ENCODE measurements at regions not wholly inside any gene's neighbourhood (a gene's known extent, or its start where the extent isn't known, plus 50 kb on each side); places are given as distances from the start of the nearest gene placed in this dataset.
"Not testable (repeated sequence)": the region's sequence is repeated elsewhere in the genome, so short reads cannot be mapped to it uniquely, and the experiment has no call there.

DNA sequence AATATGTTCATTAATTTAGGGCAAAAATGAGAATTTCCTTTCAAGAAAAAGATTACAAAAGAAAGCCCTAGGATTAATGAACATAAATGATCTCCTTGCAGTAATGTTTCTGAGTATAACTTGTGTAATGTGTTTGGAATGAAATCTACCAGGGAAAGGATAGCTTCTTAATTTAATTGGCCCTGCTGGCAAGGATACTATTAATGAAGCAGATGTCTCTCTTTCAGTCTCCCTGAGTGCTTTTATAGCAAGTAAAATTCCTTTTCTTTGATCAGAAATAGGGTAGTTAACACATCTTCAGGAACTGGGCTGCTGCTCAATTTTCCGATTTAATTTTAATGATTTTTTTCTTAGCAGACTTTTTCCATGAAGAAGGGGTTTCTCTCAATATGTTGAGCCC, 379.4 kb upstream of the PDE3A start:
- DNase-seq (ENCODE audit: low spot score), result no peak

- no peak for DNase-seq (ENCODE audit: low spot score)
These were observed 377.2 kb upstream of the PDE3A start for GRCh38 chr12:19991146-19991545.

DNA sequence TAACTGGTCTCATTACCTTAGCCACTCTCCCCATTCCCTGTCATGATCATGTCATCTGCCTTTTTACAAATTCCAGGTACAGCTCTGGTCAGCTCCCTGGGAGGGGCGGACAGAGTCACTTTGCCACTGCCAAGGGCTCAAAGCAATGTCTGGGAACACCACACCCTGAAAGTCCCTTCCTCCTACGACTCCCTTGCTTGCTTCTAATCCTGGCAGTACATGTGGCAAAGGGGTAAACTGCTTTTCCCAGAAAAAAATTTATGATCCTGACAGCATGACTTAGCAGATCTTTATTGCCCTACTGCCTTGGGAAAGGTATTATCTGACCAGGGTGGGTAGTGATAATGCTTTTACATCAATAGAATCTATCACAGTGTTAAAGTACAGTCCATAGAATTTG, 376.0 kb upstream of the PDE3A start:
- DNase-seq (ENCODE audit: low spot score), result no peak

- no peak for DNase-seq (ENCODE audit: low spot score)
These were observed 373.4 kb upstream of the PDE3A start for GRCh38 chr12:19994968-19995367.

- DNase-seq (ENCODE audit: low spot score), result no peak
These were observed 370.5 kb upstream of the PDE3A start for GRCh38 chr12:19997656-19998400.

GRCh38 chr12:19998411-19998810, 369.9 kb upstream of the PDE3A start:
- no peak for DNase-seq (ENCODE audit: low spot score)

GRCh38 chr12:19998961-19999804, 369.2 kb upstream of the PDE3A start:
- no peak for DNase-seq (ENCODE audit: low spot score)

GRCh38 chr12:19999805-20000138, 368.6 kb upstream of the PDE3A start:
- DNase-seq (ENCODE audit: low spot score), result no peak

DNA sequence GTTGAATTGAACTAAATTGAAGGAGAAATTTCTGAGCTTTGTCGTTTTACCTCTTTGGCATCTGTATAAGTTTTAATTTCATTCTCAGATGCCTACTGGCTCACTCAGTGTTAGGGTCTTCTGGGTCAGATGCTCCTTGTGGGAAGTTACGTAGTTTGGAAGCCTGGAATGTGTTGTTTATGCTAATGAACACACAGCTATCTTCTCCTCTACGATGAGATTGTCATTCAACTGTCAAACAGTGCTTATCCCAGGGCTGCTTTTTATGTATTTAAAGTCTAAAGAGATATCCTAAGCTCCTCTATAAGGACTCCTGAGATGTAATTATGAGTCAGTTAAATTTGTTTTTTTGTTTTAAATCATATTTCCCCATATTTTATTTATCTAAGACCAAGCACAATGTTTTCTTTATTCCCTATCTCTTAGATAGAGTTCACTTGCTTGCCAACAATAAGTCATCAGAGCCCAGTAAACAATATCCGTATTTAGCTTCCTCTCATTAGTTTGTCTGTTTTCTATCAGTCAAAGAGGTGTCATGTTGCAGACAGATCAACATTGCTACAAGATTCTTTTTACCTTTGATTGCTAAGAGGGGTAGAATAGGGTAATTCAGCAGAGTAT, 368.0 kb upstream of the PDE3A start:
- no peak for DNase-seq (ENCODE audit: low spot score)

DNA sequence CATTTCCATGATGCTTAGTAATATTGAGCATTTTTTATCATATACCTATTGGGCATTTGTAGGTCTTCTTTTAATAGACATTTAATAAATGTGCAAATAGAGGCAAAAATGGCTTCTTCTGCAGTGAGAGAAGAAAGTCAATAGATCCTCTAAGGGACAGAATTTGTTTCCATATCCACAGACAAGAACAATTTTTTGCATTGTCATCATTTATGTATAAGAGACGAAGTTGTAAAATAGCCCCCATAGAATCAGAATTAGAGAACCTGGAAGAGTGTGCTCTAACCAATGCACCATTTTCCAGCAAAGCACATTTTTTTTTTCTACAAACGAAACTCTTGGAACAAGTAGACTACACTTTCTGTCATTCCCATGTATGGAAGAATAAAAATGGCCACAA, 365.1 kb upstream of the PDE3A start:
- DNase-seq (ENCODE audit: low spot score), result no peak

DNA sequence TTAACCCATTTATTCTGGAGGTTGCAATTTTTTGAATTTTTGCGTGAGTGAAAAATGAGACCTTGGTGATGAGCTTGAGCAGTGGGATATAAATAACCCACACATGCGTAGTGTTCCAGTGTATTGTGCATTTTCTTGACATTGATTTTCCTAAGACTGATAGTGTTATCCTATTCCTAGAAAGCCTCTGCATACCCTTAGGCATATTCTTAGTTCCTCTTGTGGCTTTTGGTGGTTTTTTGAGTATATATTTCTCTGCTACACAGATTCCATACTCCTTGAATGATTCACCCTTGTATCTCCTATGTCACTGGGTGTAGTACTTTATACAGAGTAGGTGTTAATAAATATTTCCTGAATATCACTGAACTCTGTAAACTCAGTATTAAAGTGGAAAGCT, 363.4 kb upstream of the PDE3A start:
- DNase-seq (ENCODE audit: low spot score), result no peak

DNA sequence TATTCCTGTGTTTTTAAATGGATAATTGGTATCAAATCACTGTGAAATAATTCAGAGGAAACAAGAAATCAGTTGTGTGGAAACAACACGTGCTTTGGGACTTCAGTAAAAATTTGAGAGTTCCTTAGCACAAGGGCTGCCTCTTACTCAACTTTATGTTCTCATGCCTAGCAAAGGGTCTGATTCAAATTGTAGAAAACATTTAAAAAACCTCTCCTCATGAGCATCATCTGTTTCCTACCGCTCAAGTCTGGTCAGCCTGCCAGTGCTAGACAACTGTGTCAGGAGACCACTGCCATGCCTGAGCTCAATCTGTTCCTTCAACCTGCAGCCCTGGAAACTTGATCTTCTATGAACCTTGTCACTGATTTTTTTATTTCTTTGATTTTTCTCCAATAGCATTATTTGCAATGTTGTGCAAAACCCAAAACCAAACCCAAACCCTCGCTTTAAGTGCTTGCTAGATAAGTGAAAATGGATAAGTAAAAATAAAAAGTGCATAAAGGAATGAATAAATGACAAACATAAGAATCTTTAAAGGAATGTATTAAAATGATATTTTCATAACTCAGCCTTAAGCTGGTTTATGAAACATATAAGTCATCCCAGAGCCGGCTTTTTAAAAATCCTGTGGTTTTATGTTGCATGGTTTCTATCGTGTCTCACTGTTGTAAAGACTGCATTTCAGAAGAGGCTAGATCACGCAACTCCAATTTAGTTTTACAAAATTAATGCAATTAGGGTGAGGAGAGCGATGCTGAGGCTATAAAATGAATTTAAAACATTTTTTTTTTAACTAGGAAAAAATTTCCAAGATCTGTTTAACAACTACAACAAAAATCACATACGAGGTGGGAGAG, 361.2 kb upstream of the PDE3A start:
- DNase-seq (ENCODE audit: low spot score), result no peak

GRCh38 chr12:20009965-20010364, 358.4 kb upstream of the PDE3A start:
- not testable (repeated sequence) for DNase-seq (ENCODE audit: low spot score)

- peak; percentile 14 for DNase-seq (ENCODE audit: low spot score)
These were observed 357.1 kb upstream of the PDE3A start for GRCh38 chr12:20011200-20011599.

GRCh38 chr12:20017802-20018201, 350.5 kb upstream of the PDE3A start:
- DNase-seq (ENCODE audit: low spot score), result no peak

DNA sequence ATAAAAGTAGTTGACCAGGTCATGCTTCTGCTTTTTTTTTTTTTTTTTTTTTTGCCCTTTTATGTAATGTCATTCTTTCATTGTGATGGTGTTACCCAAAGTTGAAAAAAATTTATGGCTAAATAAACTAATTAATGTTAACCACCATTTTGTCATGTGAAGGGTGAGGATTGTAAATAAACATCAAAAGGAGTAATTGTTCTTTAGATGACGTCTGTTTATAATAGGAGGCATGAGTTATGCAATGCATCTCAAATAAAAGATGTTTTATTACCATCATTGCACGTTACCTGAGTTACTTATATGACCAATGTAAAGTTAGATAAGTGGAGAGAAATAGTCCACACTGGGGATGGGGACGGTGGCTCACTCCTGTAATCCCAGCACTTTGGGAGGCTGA, 349.9 kb upstream of the PDE3A start:
- DNase-seq (ENCODE audit: low spot score), result no peak

GRCh38 chr12:20024194-20024593, 344.1 kb upstream of the PDE3A start:
- no peak for DNase-seq (ENCODE audit: low spot score)

DNA sequence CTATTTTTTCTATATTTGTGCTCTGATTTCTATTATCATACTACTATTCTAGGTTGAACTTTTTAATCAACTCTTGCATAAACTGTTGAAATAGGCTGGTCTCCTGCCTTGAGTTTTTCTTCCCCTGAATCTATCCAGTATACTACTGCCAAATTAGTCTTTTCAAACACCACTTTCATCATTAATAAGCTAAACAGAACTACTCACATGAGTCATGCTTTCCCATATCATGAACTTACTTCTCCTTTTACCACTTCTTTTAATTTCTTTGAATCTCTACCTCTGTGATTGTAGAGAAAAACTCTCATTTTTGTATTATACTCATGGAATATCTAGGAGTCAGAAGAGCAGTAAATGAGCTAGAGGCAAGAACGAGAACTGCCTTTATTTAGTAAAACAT, 340.3 kb upstream of the PDE3A start:
- no peak for DNase-seq (ENCODE audit: low spot score)

GRCh38 chr12:20030826-20031225, 337.5 kb upstream of the PDE3A start:
- no peak for DNase-seq (ENCODE audit: low spot score)

GRCh38 chr12:20039562-20039961, 328.8 kb upstream of the PDE3A start:
- DNase-seq (ENCODE audit: low spot score), result no peak

DNA sequence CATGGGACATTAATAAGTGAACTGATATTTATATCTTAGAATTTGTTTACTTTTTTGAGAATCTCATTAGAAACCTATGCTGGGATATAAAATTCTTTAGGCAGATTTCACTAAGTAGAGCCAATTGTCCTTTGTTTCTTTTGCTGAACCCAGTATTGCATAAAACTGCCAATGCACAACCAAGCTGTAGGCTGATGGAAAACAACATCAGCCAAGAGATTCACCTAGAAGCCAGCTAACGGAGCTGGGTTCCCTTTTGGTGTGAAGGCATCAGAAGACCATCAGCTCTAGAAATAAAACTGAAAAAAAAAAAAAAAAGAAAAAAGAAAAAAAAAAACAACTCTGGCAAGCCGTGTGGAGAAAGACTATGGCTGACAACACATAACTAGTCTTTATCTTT, 328.2 kb upstream of the PDE3A start:
- no peak for DNase-seq (ENCODE audit: low spot score)

- DNase-seq (ENCODE audit: low spot score), result no peak
These were observed 327.5 kb upstream of the PDE3A start for GRCh38 chr12:20040831-20041230.

All from pons (tissue), 1 donor.